Retina (tissue), 1 donor: ENCODE measurements at regions not wholly inside any gene's neighbourhood (a gene's known extent, or its start where the extent isn't known, plus 50 kb on each side); places are given as distances from the start of the nearest gene placed in this dataset.
"Not testable (repeated sequence)": the region's sequence is repeated elsewhere in the genome, so short reads cannot be mapped to it uniquely, and the experiment has no call there.

Source experiments
- DNase-seq: peaks from one replicate; pipeline ENCODE4 v3.0.0-alpha.2; 2016

DNA sequence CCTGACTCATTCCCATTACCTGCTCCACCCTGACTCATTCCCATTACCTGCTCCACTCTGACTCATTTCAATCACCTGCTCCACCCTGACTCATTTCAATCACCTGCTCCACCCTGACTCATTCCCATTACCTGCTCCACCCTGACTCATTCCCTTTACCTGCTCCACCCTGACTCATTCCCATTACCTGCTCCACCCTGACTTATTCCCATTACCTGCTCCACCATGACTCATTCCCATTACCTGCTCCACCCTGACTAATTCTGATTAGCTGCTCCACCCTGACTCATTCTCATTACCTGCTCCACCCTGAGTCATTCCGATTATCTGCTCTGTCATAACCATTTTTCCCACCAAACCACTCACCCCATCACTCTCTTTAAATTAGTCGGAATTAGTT is 901.2 kb upstream of the NEGR1 start:
- not testable (repeated sequence) for DNase-seq

DNA sequence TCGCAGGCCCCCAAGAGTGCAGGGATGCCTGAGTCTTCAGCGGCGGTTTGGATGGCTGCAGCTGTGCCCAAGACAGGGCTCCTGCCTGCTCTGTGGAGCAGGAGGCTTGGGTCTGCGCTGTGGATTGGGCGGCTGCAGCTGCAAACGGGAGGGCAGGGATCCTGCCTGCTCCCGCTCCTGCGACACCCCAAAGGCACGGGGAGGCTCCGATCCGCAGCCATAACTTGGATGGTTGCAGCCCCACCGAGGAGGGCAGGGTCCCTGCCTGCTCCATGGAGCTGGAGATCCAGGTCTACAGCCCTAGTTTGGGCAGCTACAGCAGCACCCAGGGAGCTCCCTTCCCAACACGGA is 898.8 kb upstream of the NEGR1 start:
- DNase-seq = no peak

DNA sequence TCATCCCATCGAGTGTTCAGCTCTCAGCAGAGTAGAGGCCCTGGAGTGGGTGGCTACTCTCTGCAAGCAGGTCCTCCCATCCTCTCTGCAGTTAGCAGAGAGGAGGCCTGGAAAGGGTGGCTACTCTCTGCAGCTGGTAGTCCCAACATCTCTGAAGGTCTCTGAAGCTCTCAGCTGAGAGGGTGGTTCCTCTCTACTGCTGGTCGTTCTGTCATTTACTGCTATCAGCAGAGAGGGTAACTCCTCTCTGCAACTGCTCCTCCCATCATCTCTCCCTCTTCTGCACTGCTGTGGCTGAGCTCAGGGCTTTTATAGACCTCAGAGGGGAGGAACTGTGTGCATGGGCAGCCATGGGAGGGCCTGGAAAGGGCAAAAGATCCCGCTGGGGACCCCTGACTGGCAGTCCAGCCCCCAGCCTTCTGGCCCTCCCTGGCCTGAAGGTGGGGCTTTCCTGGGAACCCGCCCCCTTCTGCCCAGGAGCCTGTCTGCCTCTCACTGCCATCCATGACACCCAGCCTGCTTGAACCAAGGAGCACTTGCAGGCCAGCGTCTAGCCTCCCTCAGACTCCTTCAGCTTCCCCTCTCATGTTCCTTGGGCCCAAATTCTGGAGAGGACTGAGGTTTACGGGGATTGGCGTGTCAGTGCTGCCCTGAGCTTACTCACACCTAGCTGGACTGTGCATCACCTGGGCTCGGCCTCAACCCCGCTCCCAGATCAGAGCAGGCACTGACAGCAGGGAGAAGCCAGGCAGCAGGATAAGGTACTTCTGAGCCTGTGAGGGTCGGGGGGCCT is 898.3 kb upstream of the NEGR1 start:
- DNase-seq = no peak

DNA sequence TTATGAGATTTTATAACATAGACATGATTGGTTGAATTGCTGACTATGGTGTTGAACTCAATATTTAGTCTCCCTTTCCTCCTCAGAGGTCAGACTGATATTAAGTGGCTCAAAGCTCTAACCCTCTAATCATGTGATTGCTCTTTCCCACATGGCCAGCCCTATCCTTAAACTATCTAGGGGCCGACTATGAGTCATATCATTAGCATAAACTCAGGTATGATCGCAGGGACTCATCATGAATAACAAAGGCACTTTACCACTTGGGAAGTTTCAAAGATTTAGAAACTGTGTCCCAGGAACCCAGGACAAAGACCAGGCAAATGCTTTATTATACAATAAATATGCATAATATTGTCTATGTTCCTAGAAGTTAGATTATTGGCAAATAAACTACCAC is 894.6 kb upstream of the NEGR1 start:
- no peak for DNase-seq

DNA sequence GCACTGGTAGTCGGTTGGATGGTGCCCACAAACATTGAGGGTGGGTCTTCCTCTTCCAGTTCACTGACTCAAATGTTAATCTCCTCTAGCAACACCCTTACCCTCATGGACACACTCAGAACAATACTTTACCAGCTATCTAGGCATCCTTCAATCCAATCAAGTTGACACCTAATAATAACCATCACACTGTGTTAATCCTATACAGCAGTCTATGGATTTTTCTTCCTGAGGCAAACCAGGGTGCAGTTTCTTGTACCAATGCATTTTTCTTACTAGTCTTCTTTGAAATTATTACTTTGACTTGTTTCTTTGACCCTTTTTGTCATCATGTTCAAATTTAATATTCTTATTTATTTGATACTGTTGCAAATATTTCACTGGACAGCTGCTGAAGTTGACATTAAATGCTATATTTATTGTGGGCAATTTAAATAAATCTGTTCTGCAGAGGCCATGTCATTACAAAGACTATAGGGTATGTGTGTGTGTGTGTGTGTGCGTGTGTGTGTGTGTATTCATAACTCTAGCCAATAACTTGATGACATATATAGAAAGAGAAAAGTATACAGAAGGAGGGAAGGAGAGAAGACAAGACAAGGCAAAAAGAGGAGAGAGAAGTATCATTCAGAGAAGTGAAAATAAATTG is 884.8 kb upstream of the NEGR1 start:
- no peak for DNase-seq

DNA sequence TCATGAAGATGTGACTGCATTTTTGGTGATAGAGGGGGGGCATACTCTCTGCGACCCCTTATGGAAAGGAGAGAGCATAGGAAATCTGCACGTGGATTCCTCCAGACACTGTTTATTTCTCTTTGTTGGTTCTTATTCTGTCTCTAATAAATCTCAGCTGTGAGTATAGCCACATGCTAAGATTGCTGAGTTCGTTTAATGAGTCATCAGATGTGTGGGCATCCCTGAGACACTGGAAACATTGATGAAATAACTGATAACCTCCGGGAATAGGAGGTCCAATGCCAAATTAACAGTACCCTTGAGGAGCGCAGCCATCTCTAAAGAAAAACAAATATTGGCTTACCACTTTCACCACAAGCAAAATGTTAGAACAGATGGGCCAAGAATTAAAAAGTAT is 880.2 kb upstream of the NEGR1 start:
- DNase-seq = no peak

DNA sequence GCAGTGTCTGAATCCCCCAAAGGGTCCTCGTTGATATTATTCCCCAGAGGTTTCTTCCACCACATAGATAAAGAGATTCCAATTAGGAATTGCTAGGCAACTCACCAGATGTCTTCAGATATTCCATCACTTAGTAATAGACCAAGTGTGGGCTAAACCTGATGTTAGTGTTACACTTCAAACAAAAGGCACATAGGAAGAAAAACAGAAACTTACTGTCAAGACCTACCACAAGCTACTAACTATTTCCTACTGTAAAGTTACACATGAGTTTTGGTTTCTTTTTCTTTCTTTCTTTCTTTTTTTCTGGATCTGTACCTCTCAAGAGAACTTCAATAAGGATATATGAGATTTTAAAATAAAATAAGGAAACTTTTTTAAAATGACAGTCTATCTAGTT is 879.1 kb upstream of the NEGR1 start:
- no peak for DNase-seq

DNA sequence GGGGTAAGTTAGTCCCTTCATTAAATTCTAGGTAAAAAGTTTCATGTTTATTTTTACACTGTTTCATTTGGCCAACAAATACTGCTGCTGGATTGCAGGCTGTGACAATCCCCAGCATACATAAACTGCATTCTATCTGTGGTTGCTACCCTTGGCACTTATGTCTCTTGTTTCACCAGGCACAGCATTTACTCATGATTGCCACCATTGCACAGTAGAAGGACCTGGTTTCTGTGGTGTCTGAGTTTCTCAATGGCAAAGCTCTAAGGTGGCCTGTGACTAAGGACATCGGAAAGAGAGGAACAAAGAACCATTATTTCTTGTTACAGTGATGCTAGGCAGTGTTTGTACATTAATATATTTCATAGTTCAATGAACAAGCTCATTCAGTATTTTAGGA is 878.4 kb upstream of the NEGR1 start:
- DNase-seq = no peak

DNA sequence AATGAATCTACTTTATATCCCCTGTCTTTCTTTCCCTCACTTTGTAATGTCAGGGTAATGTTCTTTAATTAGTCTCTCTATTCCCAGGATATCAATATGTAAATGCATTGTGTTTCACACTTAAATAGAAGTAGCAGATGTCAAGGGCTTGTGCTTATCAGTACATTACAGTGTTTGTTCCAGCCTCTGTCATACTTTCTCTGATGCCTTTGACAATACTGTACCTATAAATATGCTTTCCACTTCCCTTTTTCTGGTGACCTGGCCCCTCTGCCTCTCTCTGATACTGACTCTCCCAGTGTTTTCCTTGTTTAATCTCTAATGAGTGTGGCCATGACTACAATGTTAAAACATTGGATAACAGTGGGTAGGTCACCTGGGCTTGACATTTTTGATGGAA is 862.0 kb upstream of the NEGR1 start:
- no peak for DNase-seq

DNA sequence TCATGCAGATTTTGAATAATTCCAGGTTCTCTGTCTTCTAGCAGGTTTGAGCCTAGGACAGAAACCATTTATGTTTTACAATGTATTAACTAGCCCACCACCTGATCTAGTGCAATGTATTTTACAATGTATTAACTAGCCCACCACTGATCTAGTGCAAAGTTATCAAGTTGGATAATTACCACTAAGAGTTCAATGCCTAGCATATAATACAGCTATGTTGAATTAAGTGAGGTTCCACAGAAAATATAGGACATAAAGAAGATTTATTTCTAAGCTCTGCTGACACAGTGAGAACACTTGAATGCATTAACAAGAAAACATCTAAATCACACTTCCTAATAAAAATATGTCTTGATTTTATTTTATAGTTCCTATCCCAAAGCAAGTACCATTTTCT is 854.6 kb upstream of the NEGR1 start:
- DNase-seq = no peak

DNA sequence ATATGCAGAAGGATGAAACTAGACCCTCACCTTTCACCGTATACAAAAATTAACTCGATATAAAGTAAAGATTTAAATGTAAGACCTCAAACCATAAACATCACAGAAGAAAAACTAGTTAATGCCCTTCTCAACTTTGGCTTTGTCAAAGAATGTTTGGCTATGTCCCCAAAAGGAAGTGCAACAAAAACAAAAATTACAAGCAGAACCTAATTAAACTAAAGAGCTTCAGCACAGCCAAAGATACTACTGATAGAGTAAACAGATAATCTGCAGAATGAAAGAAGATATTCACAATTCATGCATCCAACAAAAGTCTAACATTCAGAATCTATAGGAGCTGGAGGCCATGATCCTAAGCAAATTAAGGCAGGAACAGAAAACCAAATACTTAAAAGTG is 824.6 kb upstream of the NEGR1 start:
- DNase-seq = no peak

DNA sequence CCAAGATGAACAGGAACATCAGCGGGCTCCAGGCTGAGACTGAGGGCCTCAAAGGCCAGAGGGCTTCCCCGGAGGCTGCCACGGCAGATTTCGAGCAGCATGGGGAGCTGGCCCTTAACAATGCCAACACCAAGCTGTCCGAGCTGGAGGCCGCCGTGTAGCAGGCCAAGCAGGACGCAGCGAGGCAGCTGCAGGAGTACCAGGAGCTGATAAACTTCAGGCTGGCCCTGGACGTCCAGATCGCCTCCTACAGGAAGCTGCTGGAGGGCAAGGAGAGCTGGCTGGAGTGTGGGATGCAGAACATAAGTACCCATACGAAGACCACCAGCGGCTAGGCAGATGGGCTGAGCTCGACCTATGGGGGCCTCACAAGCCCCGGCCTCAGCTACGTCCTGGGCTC is 823.4 kb upstream of the NEGR1 start:
- DNase-seq = no peak

DNA sequence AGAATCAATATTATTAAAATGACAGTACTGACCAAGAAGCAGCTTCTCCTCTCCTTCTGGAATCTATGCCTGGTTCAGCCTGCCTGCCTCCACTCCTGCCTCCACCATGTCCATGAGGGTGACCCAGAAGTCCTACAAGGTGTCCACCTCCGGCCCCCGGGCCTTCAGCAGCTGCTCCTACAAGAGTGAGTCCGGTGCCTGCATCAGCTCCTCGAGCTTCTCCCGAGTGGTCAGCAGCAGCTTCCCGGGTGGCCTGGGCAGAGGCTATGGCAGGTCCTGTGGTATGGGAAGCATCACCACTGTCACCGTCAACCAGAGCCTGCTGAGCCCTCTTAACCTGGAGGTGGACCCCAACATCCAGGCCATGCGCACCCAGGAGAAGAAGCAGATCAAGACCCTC is 822.4 kb upstream of the NEGR1 start:
- DNase-seq = no peak

DNA sequence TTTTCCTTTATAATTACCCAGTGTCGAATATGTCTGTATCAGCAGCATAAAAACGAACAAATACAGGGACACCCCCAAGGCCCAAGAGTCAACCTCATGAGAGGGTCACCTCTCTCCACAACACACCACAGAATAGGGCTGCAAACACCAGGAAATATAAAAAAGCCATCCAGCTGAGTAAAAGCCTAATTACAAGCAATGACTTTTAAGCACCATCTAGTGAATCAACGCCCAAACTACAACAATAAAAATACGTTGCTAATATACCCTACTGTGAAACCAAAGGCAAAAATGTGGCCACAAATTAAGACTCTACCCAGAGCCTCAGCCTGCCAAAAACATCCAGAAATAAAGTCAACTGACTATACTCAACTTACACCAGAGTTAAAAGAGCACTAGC is 817.9 kb upstream of the NEGR1 start:
- no peak for DNase-seq

DNA sequence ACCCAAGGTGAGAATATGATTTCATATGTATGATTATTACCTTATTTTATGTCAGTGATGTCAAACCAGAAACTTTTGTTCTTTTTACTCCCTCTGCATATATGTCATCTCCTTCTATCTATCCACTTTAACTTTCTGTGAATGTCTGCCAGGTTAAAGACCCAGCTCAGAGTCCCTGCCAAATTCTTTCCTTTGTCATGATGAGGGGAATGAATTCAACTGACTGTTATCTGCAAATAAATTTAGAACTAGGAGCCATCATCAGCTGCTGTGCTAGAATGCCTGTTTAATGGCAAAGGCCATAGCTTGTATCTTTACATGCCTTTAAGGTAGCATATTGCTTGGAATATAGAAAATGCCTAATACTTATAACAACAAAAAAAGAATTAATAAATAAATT is 815.6 kb upstream of the NEGR1 start:
- DNase-seq = no peak

DNA sequence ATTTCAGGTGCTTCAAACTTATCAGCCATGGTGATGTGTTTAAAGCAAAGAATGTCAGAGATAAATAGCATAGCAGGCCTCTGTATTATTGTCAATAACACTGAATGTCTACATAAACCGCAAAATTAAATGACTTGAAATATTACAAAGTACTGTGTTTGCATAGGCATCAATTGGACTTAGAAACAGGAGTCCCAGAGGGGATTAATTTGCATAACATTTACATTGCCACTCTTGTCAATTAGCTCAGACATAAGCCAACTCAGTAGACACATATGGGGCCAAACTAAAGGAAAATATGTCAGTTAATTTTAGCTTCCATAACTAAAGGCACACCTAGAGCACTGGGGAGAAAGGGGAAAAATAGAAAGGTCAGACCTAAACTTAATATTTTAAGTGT is 814.5 kb upstream of the NEGR1 start:
- no peak for DNase-seq

DNA sequence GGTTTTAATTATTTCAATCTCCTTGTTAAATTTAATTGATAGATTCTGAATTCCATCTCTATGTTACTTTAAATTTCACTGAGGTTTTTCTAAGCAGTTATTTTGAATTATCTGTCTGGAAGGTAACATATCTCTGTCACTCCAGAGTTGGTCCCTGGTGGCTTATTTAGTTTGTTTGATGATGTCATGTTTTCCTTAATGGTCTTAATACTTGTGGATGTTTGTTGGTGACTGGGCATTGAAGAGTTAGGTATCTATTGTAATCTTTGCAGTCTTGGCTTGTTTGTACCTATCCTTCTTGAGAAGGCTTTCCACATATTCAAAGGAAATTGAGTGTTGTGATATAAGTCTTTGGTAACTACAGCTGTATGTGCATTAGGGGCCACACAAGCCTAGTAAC is 810.0 kb upstream of the NEGR1 start:
- no peak for DNase-seq

DNA sequence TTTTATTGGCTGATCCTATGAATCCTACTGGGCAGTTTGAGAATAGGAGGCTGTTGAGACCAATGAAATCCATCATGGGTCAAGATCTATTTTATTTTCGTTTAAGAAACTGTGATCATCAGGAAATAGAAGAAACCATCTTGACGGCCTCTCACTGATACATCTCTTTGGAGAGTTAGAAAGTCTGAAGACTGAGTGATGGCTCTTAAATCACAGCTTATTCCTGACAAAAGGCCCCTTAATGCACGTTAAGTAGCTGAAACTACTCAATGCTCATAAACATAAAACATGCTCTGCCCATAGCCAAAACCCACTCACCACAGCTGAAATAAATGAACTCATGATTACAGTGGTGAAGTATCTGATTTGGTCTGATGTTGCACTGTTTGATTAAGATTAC is 784.5 kb upstream of the NEGR1 start:
- DNase-seq = no peak

DNA sequence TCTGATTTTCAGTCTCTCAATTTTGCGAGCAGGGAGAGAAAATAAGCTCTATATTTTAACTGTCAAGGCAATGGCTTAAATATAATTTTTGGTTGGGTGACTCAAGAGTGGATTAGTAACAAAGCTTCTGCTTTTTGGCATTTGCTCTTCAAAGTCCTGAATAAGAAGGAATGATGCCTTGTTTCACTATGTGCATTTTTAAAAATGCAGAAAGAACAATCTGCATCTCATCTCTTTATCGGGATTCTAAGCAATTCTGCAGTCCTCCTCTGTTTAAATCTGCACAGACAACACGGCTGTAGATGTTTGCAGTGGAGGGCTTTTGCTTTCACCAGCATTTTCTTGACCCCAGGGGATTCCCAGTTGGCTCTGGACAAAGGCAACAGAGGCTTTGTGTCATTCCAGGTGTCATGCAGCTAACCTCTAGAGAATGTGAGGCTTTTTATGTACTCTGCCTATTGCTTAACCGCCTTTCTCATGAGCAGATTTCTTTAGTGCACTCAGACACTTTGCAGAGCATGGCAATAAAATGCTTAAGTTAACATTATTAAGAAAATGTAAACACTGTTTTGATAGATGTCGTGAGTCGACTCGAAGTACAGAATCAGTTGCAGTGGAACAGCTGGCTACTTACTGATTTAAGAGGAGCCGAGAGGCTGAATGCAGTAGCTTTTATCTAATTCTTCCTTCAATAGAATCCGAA is 783.2 kb upstream of the NEGR1 start:
- DNase-seq = peak; percentile 69

DNA sequence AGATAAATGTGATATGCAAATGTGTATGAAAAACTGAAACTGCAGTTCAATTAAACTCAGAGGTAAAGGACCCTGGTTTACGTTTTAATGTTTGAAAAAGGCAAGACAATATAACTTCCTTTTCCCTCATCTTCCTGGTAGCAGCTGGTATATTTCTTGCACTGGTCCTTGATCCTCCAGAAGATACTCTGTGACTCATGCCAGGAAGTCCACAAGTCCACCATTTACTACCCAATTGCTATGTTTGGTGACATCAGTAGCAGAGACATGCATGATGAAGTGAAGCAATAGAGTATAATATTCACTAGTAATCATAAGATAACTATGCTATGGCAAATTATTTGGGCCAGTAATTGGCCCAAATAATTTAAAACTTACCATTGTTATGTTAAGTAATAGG is 774.5 kb upstream of the NEGR1 start:
- no peak for DNase-seq

DNA sequence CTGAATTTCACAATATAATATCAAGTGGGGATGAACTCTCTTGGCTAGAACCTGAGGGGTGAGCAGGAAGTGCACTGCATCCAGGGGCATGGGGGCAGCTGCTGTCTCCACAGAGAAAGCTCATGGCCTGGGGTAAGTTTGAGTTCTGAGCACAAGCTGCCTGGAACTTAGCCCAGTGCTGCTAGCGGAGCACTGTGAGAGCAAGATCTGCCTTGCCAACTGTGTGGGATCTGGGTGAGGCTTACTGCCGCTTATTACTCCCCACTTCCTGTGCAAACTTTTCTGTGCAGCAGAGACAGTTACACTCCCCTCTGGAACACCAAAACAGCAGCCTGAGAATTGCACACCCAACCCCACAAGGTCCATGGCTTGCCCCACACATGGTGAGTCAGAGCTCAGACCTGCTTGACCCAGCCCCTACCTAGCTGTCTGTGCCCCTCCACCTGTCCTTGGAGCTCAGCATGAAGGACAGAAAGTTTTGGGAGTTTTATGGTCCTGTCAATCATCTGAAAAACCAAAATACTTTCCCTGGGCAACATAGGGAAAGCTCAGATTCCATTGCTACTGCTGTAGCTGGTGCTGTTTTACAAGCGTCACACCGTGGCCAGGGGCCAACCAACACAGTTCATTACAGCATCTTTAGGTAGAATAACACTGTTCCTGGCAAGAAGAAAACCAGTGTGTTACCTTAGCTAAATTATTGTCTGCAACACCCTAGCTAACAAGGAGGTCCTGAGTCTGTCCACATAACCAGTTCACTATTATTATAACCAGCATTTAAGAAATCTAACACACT is 762.1 kb upstream of the NEGR1 start:
- no peak for DNase-seq

DNA sequence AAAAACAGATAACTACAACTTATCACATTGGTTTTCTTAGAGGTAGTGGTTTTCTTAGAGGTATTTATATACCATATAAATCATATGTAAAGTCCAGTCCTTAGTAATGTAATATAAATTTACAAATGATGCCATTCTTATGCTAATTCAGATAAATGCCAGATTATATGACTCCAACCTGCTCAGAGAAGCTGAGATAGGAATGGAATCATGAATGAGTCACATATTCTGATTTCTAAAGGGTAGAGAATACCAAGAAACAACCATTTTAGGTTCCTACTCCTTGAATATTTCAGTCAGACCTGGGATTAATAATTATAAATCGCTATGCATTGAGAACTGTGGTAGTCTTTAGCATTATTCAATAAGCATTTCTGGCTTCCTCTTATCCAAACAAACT is 760.1 kb upstream of the NEGR1 start:
- no peak for DNase-seq

DNA sequence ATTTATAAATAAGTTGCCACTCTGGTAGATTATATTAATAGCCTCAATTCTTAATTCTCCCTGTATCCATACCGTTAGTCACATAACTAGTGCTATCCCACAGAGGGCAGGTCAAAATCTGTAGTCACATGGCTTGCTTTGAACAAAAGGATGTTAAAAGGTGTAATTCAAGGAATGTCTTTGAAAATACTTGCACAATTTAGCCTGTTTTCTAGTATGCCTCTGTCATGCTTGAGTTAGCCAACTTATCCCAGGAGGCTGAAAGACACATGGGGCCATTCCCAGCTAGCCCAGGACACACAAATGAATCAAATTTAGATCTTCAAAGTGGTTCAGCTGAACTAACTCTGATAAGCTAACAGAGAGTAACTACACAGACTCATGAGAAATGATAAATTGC is 758.5 kb upstream of the NEGR1 start:
- DNase-seq = no peak

DNA sequence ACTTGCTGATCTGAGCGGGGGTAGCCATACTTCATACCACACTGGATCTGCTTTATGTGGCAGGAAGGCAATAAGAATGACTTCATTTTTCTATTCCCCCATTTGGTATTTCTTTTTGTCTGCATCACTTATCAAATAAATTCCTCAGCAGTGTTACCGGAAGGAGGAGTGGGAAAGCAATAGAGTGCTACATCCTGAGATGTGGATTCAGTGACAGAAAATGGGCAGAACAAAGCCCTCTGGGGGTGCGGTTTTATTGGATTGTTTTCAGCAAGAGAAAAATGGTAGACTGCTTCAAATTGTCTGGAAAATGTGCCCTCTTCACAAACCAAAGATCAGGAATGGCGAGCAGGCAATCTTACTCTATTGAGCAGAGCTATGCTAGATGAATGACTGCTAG is 751.9 kb upstream of the NEGR1 start:
- DNase-seq = no peak
